GM23338 (cell line): ENCODE measurements at regions not wholly inside any gene's neighbourhood (a gene's known extent, or its start where the extent isn't known, plus 50 kb on each side); places are given as distances from the start of the nearest gene placed in this dataset.

Experiments
- ATAC-seq: fragments of 200-7000 bp; cut with Tn5 transposase; 3 replicates; pipeline ENCODE4 v1.9.1; 2020
- DNase-seq: peaks from one replicate; pipeline ENCODE4 v3.0.0-alpha.2; 2015; ENCODE audit warnings: low spot score
- H2AFZ ChIP-seq: fragments of 200-600 bp; sonication (generic); 2 replicates; pipeline ENCODE4 v1.8.0; 2016; ENCODE audit warnings: antibody characterized with exemption, mild to moderate bottlenecking, moderate library complexity
- H3F3A ChIP-seq: fragments of 200-600 bp; sonication (generic); replicated peaks from 2 replicates; pipeline ENCODE4 v1.8.0; 2017; ENCODE audit warnings: antibody characterized with exemption, mixed run types, low read depth
- H3K27ac ChIP-seq: fragments of 200-600 bp; sonication (generic); 2 replicates; pipeline ENCODE4 v1.6.1; 2016; ENCODE audit warnings: low read depth
- H3K27me3 ChIP-seq: fragments of 200-600 bp; sonication (generic); 2 replicates; pipeline ENCODE4 v1.8.0; 2016; ENCODE audit warnings: mild to moderate bottlenecking, mixed run types, moderate library complexity; ENCODE audit not compliant: insufficient read depth
- H3K36me3 ChIP-seq: fragments of 200-600 bp; sonication (generic); 2 replicates; pipeline ENCODE4 v1.8.0; 2016; ENCODE audit warnings: mild to moderate bottlenecking; ENCODE audit not compliant: insufficient read depth
- H3K4me1 ChIP-seq: fragments of 200-600 bp; sonication (generic); 2 replicates; pipeline ENCODE4 v1.8.0; 2016; ENCODE audit warnings: mild to moderate bottlenecking, moderate library complexity; ENCODE audit not compliant: insufficient read depth
- H3K4me2 ChIP-seq: fragments of 200-600 bp; sonication (generic); 2 replicates; pipeline ENCODE4 v1.7.1; 2017; ENCODE audit warnings: mixed run types
- H3K4me3 ChIP-seq: fragments of 200-600 bp; sonication (generic); 2 replicates; pipeline ENCODE4 v1.6.1; 2016; ENCODE audit warnings: mixed run types
- H3K79me2 ChIP-seq: fragments of 200-600 bp; sonication (generic); replicated peaks from 2 replicates; pipeline ENCODE4 v1.8.0; 2017; ENCODE audit warnings: mild to moderate bottlenecking; ENCODE audit not compliant: insufficient read depth
- H3K9me2 ChIP-seq: fragments of 200-600 bp; sonication (generic); 2 replicates; pipeline ENCODE4 v1.8.0; 2017; ENCODE audit not compliant: insufficient read depth
- H4K20me1 ChIP-seq: fragments of 200-600 bp; sonication (generic); replicated peaks from 2 replicates; pipeline ENCODE4 v1.8.0; 2017; ENCODE audit warnings: mild to moderate bottlenecking; ENCODE audit not compliant: insufficient read depth
- H3K27ac Mint-ChIP-seq: 2 replicates; pipeline ENCODE4 v1.8.0; 2020; ENCODE audit warnings: inconsistent platforms, mild to moderate bottlenecking, moderate library complexity, mixed read lengths
- H3K27me3 Mint-ChIP-seq: 3 replicates; pipeline ENCODE4 v1.8.0; 2022; ENCODE audit warnings: low read depth, mild to moderate bottlenecking, moderate library complexity, mixed read lengths, inconsistent platforms; ENCODE audit not compliant: insufficient read depth, poor library complexity
- H3K36me3 Mint-ChIP-seq: 3 replicates; pipeline ENCODE4 v1.8.0; 2021; ENCODE audit warnings: low read depth, mild to moderate bottlenecking, inconsistent platforms, moderate library complexity, mixed read lengths
- H3K4me1 Mint-ChIP-seq: 3 replicates; pipeline ENCODE4 v1.8.0; 2020; ENCODE audit warnings: mild to moderate bottlenecking, inconsistent platforms, mixed read lengths
- H3K4me3 Mint-ChIP-seq: 3 replicates; pipeline ENCODE4 v1.8.0; 2021; ENCODE audit warnings: moderate library complexity, mild to moderate bottlenecking, inconsistent platforms, mixed read lengths
- H3K9me3 Mint-ChIP-seq: 3 replicates; pipeline ENCODE4 v1.8.0; 2020; ENCODE audit warnings: moderate library complexity, mild to moderate bottlenecking, inconsistent platforms, mixed read lengths
- CREB1 ChIP-seq: fragments of 250-450 bp; sonication (Bioruptor Pico); IDR thresholded peaks from 2 replicates; pipeline ENCODE4 v1.5.0; 2020; ENCODE audit warnings: low read depth, mild to moderate bottlenecking, moderate library complexity
- ETS1 ChIP-seq: IDR thresholded peaks from 2 replicates; pipeline ENCODE4 v1.6.1; 2016; ENCODE audit warnings: antibody characterized with exemption
- EZH2phosphoT487 ChIP-seq: fragments of 200-600 bp; sonication (generic); IDR thresholded peaks from one replicate; pipeline ENCODE4 v1.8.1; 2018; ENCODE audit warnings: antibody characterized with exemption; ENCODE audit not compliant: unreplicated experiment
- JUNB ChIP-seq: IDR thresholded peaks from one replicate; pipeline ENCODE4 v1.6.1; 2016; ENCODE audit warnings: antibody characterized with exemption; ENCODE audit not compliant: unreplicated experiment
- NANOG ChIP-seq: IDR thresholded peaks from 2 replicates; pipeline ENCODE4 v1.6.1; 2016; ENCODE audit warnings: antibody characterized with exemption, borderline replicate concordance
- POLR2AphosphoS5 ChIP-seq: IDR thresholded peaks from 2 replicates; pipeline ENCODE4 v1.6.1; 2016; ENCODE audit warnings: antibody characterized with exemption, low read depth
- REST ChIP-seq: IDR thresholded peaks from one replicate; pipeline ENCODE4 v1.6.1; 2018; ENCODE audit warnings: antibody characterized with exemption; ENCODE audit not compliant: unreplicated experiment
- ZNF114 ChIP-seq: fragments of 250-450 bp; sonication (Bioruptor Pico); IDR thresholded peaks from 2 replicates; pipeline ENCODE4 v1.5.0; 2020; ENCODE audit warnings: mild to moderate bottlenecking, moderate library complexity
- ZNF462 ChIP-seq: fragments of 250-450 bp; sonication (Bioruptor Pico); IDR thresholded peaks from 2 replicates; pipeline ENCODE4 v1.5.0; 2020; ENCODE audit warnings: mild to moderate bottlenecking, moderate library complexity

GRCh38 chr9:120286530-120286929, 293.4 kb downstream of the CDK5RAP2 start:
- TF ChIP-seq EZH2phosphoT487 (no peak), REST (no peak), JUNB (no peak), ETS1 (no peak), CREB1 (no peak), POLR2AphosphoS5 (no peak), NANOG (no peak), ZNF114 (CRISPR knock-in tag) (no peak), ZNF462 (CRISPR knock-in tag) (no peak)
- H3K4me3 Mint-ChIP-seq: no peak overlapping the region
- DNase-seq: no peak

More at GRCh38 chr9:120286530-120286929, 293.4 kb downstream of the CDK5RAP2 start:
- Histone ChIP-seq H3K36me3 (no peaks in the 10 kb centered on the region), H3K4me2 (no peak overlapping the region), H4K20me1 (no peaks in the 10 kb centered on the region), H2AFZ (no peak overlapping the region), H3K27ac (no peak overlapping the region), H3K27me3 (no peaks in the 10 kb centered on the region), H3F3A (no peaks in the 10 kb centered on the region), H3K4me1 (no peaks in the 10 kb centered on the region), H3K4me3 (no peak overlapping the region), H3K79me2 (no peaks in the 10 kb centered on the region), H3K9me2 (peaks cover 9% of the 10 kb centered on the region; the same call in 1 of the 2 replicates)
- Mint-ChIP-seq H3K27me3 (no peaks in the 10 kb centered on the region), H3K36me3 (peaks cover 10% of the 10 kb centered on the region; the same call in 2 of the 3 replicates), H3K9me3 (peaks cover 18% of the 10 kb centered on the region), H3K4me1 (peaks cover 3% of the 10 kb centered on the region; the same call in 2 of the 3 replicates), H3K27ac (no peak overlapping the region)
- no peak for ATAC-seq
